HEK293T (cell line): ENCODE measurements at regions not wholly inside any gene's neighbourhood (a gene's known extent, or its start where the extent isn't known, plus 50 kb on each side); places are given as distances from the start of the nearest gene placed in this dataset.

Experiments
- CTCF ChIA-PET: fragments of 350-600 bp; formaldehyde crosslinking; extraction: SDS; loops from one replicate; lab custom pipeline; 2021; ENCODE audit warnings: antibody characterized with exemption, inconsistent platforms; lab: Yijun Ruan, JAX
- POLR2A ChIA-PET: fragments of 350-600 bp; formaldehyde crosslinking; extraction: SDS; loops from one replicate; lab custom pipeline; 2020; ENCODE audit warnings: antibody characterized with exemption, inconsistent platforms; lab: Yijun Ruan, JAX
- DNase-seq: peaks from one replicate; pipeline ENCODE4 v3.0.0; 2012; ENCODE audit warnings: mixed read lengths; ENCODE audit errors: extremely low spot score
- ARNT ChIP-seq: fragments of 450-650 bp; IDR thresholded peaks from 2 replicates; pipeline ENCODE4 v1.6.1; 2017; ENCODE audit warnings: mild to moderate bottlenecking
- BHLHE40 ChIP-seq: fragments of 450-650 bp; IDR thresholded peaks from 2 replicates; pipeline ENCODE4 v1.6.1; 2016; ENCODE audit warnings: mild to moderate bottlenecking, moderate library complexity, borderline replicate concordance
- CTBP1 ChIP-seq: fragments of 450-650 bp; IDR thresholded peaks from 2 replicates; pipeline ENCODE4 v1.6.1; 2016; ENCODE audit warnings: borderline replicate concordance
- ELF4 ChIP-seq: fragments of 450-650 bp; IDR thresholded peaks from 2 replicates; pipeline ENCODE4 v1.6.1; 2017; ENCODE audit warnings: antibody characterized with exemption
- FOXA1 ChIP-seq: fragments of 450-650 bp; IDR thresholded peaks from 2 replicates; pipeline ENCODE4 v1.6.1; 2016; ENCODE audit warnings: mild to moderate bottlenecking
- FOXK2 ChIP-seq: fragments of 450-650 bp; IDR thresholded peaks from 2 replicates; pipeline ENCODE4 v1.6.1; 2016; ENCODE audit warnings: mild to moderate bottlenecking
- FOXM1 ChIP-seq: fragments of 450-650 bp; IDR thresholded peaks from 2 replicates; pipeline ENCODE4 v1.6.1; 2017; ENCODE audit warnings: mild to moderate bottlenecking, borderline replicate concordance
- HDGF ChIP-seq: fragments of 450-650 bp; IDR thresholded peaks from 2 replicates; pipeline ENCODE4 v1.6.1; 2017; ENCODE audit warnings: antibody characterized with exemption, borderline replicate concordance
- L3MBTL2 ChIP-seq: fragments of 450-650 bp; conservative IDR thresholded peaks from 2 replicates; pipeline ENCODE4 v1.6.1; 2016; ENCODE audit warnings: mild to moderate bottlenecking
- LEF1 ChIP-seq: fragments of 450-650 bp; IDR thresholded peaks from 2 replicates; pipeline ENCODE4 v1.6.1; 2017; ENCODE audit warnings: mild to moderate bottlenecking, borderline replicate concordance
- NFRKB ChIP-seq: fragments of 450-650 bp; IDR thresholded peaks from 2 replicates; pipeline ENCODE4 v1.6.1; 2016; ENCODE audit warnings: mild to moderate bottlenecking, moderate library complexity
- SP1 ChIP-seq: fragments of 450-650 bp; IDR thresholded peaks from 2 replicates; pipeline ENCODE4 v1.6.1; 2017
- SUZ12 ChIP-seq: fragments of 450-650 bp; IDR thresholded peaks from 2 replicates; pipeline ENCODE4 v1.6.1; 2016; ENCODE audit warnings: mild to moderate bottlenecking
- TARDBP ChIP-seq: fragments of 450-650 bp; IDR thresholded peaks from 2 replicates; pipeline ENCODE4 v1.6.1; 2016
- ZNF384 ChIP-seq: fragments of 450-650 bp; IDR thresholded peaks from 2 replicates; pipeline ENCODE4 v1.6.1; 2016
- TF ChIP-seq, protein P1 (sequence below): fragments of 450-650 bp; IDR thresholded peaks from 2 replicates; pipeline ENCODE4 v1.6.1; 2016

GRCh38 chr4:14130551-14130950, 503.0 kb upstream of the BOD1L1 start:
- TF ChIP-seq FOXM1 (no peak), ARNT (no peak), FOXK2 (no peak), L3MBTL2 (no peak), FOXA1 (no peak), LEF1 (no peak), CTBP1 (no peak), BHLHE40 (no peak), SP1 (no peak), ELF4 (no peak), TARDBP (no peak), SUZ12 (no peak), NFRKB (no peak), HDGF (no peak), ZNF384 (no peak)
- TF ChIP-seq, protein P1, sequence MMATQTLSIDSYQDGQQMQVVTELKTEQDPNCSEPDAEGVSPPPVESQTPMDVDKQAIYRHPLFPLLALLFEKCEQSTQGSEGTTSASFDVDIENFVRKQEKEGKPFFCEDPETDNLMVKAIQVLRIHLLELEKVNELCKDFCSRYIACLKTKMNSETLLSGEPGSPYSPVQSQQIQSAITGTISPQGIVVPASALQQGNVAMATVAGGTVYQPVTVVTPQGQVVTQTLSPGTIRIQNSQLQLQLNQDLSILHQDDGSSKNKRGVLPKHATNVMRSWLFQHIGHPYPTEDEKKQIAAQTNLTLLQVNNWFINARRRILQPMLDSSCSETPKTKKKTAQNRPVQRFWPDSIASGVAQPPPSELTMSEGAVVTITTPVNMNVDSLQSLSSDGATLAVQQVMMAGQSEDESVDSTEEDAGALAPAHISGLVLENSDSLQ: no peak
- ChIA-PET CTCF (no interaction called here), POLR2A (no interaction called here)
- no peak for DNase-seq

- no peak for TF ChIP-seq FOXK2
- no peak for TF ChIP-seq FOXA1
- TF ChIP-seq FOXM1: no peak
- TF ChIP-seq, protein P1: no peak
- TF ChIP-seq LEF1: no peak
- TF ChIP-seq ARNT: no peak
- TF ChIP-seq BHLHE40: no peak
- TF ChIP-seq TARDBP: no peak
- TF ChIP-seq L3MBTL2: no peak
- no peak for TF ChIP-seq SUZ12
- TF ChIP-seq HDGF: no peak
- TF ChIP-seq SP1: no peak
- no peak for TF ChIP-seq CTBP1
- no peak for TF ChIP-seq ELF4
- TF ChIP-seq ZNF384: no peak
- TF ChIP-seq NFRKB: no peak
- CTCF ChIA-PET: no interaction called here
- POLR2A ChIA-PET: no interaction called here
- no peak for DNase-seq
Observed at GRCh38 chr4:14131335-14131734, 503.8 kb upstream of the BOD1L1 start.

DNA sequence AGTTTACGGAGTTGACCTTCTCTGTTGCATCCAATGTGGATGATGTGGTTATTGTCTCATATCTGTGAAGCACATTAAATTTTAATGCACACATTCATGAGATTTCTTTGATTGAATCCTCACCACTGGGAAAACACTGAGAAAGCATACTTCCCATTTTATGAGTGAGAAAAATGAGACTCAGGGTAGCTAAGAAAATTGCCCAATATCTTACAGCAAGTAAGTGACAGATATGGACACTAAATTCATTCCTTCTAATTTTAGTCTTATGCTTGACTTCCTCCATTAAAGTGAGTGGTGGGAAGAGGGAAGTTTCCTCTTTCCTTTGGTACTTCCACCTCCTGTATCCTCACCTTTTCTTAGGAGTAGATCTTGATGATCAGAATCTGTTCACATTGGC, 504.8 kb upstream of the BOD1L1 start:
- CTCF ChIA-PET: no interaction called here
- TF ChIP-seq, protein P1: no peak
- no peak for TF ChIP-seq SP1
- no peak for TF ChIP-seq FOXK2
- TF ChIP-seq FOXM1: no peak
- TF ChIP-seq NFRKB: no peak
- no peak for TF ChIP-seq BHLHE40
- TF ChIP-seq CTBP1: no peak
- TF ChIP-seq L3MBTL2: no peak
- no peak for TF ChIP-seq ARNT
- no peak for TF ChIP-seq FOXA1
- POLR2A ChIA-PET: no interaction called here
- no peak for DNase-seq

GRCh38 chr4:14138106-14138505, 510.6 kb upstream of the BOD1L1 start:
- DNase-seq: no peak
- POLR2A ChIA-PET: no interaction called here
- CTCF ChIA-PET: no interaction called here
- TF ChIP-seq SP1 (no peak), L3MBTL2 (no peak), LEF1 (no peak), FOXA1 (no peak), NFRKB (no peak)

- POLR2A ChIA-PET: no interaction called here
- DNase-seq: no peak
- CTCF ChIA-PET: no interaction called here
- TF ChIP-seq FOXM1 (no peak), NFRKB (no peak), HDGF (no peak), LEF1 (no peak), ARNT (no peak), L3MBTL2 (no peak), FOXK2 (no peak), ELF4 (no peak), FOXA1 (no peak), BHLHE40 (no peak), SUZ12 (no peak)
- TF ChIP-seq, protein P1: no peak
Observed at GRCh38 chr4:14143892-14144291, 516.4 kb upstream of the BOD1L1 start.
